Body of pancreas (tissue), 4 donors: ENCODE measurements at regions not wholly inside any gene's neighbourhood (a gene's known extent, or its start where the extent isn't known, plus 50 kb on each side); places are given as distances from the start of the nearest gene placed in this dataset.
"Not testable (repeated sequence)": the region's sequence is repeated elsewhere in the genome, so short reads cannot be mapped to it uniquely, and the experiment has no call there.

Experiments used
- CTCF ChIP-seq, 7 experiments: fragments of 450-650 bp in 4 of 7; fragments of 200-600 bp in 3 of 7; sonication (generic) in 3 of 7; IDR thresholded peaks; one replicate each; pipeline ENCODE4 v1.5.1; 2016 to 2019; ENCODE audit warnings: antibody characterized with exemption in 7 of 7
- POLR2A ChIP-seq, 3 donors: fragments of 450-650 bp; IDR thresholded peaks; one replicate each; pipeline ENCODE4 v1.6.1; 2016; ENCODE audit warnings: antibody characterized with exemption in 3 of 3, mild to moderate bottlenecking in 2 of 3

GRCh38 chr15:77915961-77916330 is 161.6 kb downstream of the TBC1D2B start:
- not testable (repeated sequence) for TF ChIP-seq POLR2A, CTCF (IDR thresholded peaks at IDR 0.05)
